ENCODE measurements at regions not wholly inside any gene's neighbourhood (a gene's known extent, or its start where the extent isn't known, plus 50 kb on each side); places are given as distances from the start of the nearest gene placed in this dataset.

GRCh38 chr11:112852143-112852866 lies 108.9 kb upstream of the NCAM1 start:
- DNase-seq (ENCODE audit: low read depth): no peak
- H3K4me3 ChIP-seq (ENCODE audit: low read depth, low read length): no peak overlapping the region
- no peak for TF ChIP-seq CTCF (IDR thresholded peaks at IDR 0.05; ENCODE audit: insufficient read depth, low read depth, low read length, missing control alignments)

GRCh38 chr11:112856133-112856532 lies 105.1 kb upstream of the NCAM1 start:
- no peak for DNase-seq (ENCODE audit: low read depth)
- TF ChIP-seq CTCF (IDR thresholded peaks at IDR 0.05; ENCODE audit: insufficient read depth, low read depth, low read length, missing control alignments): no peak
- no peak overlapping the region for H3K4me3 ChIP-seq (ENCODE audit: low read depth, low read length)

GRCh38 chr11:112856591-112856990 lies 104.6 kb upstream of the NCAM1 start:
- DNase-seq (ENCODE audit: low read depth): no peak
- TF ChIP-seq CTCF (IDR thresholded peaks at IDR 0.05; ENCODE audit: insufficient read depth, low read depth, low read length, missing control alignments): no peak
- no peak overlapping the region for H3K4me3 ChIP-seq (ENCODE audit: low read depth, low read length)

- DNase-seq (ENCODE audit: low read depth): no peak
- no peak for TF ChIP-seq CTCF (IDR thresholded peaks at IDR 0.05; ENCODE audit: insufficient read depth, low read depth, low read length, missing control alignments)
- H3K4me3 ChIP-seq (ENCODE audit: low read depth, low read length): no peak overlapping the region
Observed at GRCh38 chr11:112858289-112859023, 102.8 kb upstream of the NCAM1 start.

- H3K4me3 ChIP-seq (ENCODE audit: low read depth, low read length): no peak overlapping the region
- no peak for DNase-seq (ENCODE audit: low read depth)
- no peak for TF ChIP-seq CTCF (IDR thresholded peaks at IDR 0.05; ENCODE audit: insufficient read depth, low read depth, low read length, missing control alignments)
Observed at GRCh38 chr11:112859787-112860186, 101.4 kb upstream of the NCAM1 start.

- DNase-seq (ENCODE audit: low read depth): no peak
- no peak for TF ChIP-seq CTCF (IDR thresholded peaks at IDR 0.05; ENCODE audit: insufficient read depth, low read depth, low read length, missing control alignments)
- H3K4me3 ChIP-seq (ENCODE audit: low read depth, low read length): no peak overlapping the region
Observed at GRCh38 chr11:112861356-112861755, 99.9 kb upstream of the NCAM1 start.
